HCT116 (cell line): ENCODE measurements at regions not wholly inside any gene's neighbourhood (a gene's known extent, or its start where the extent isn't known, plus 50 kb on each side); places are given as distances from the start of the nearest gene placed in this dataset.

Experiments
- ATAC-seq: fragments of 200-7000 bp; cut with Tn5 transposase; 2 replicates; pipeline ENCODE4 v1.9.1; 2020; ENCODE audit warnings: mild to moderate bottlenecking, moderate library complexity
- BruUV-seq: library from RNA; stranded (reverse); fragments of 400-500 nt; replicated peaks from 2 replicates; lab custom pipeline; 2021; lab: Mats Ljungman, UMichigan
- CTCF ChIA-PET: fragments of 300-600 bp; sonication (Branson Sonifier 250); formaldehyde crosslinking; loops from one replicate; lab custom pipeline; 2021; ENCODE audit warnings: antibody characterized with exemption; lab: Charles Lee
- POLR2A ChIA-PET: fragments of 300-600, 350-600 bp; sonication (Branson Sonifier 250); formaldehyde crosslinking; loops from one replicate; lab custom pipeline; 2021; ENCODE audit warnings: antibody characterized with exemption; lab: Charles Lee
- RAD21 ChIA-PET, 2 experiments: fragments of 300-600 bp; sonication (Branson Sonifier 250); formaldehyde crosslinking; loops; one replicate each; lab custom pipeline; 2023; ENCODE audit warnings: low total read pairs in 2 of 2; ENCODE audit not compliant: uncharacterized antibody in 2 of 2, unreplicated experiment in 2 of 2, low non-redundant PET in 1 of 2; lab: Charles Lee
- DNase-seq: peaks from one replicate; pipeline ENCODE4 v3.0.0-alpha.2; 2010; ENCODE audit warnings: low read depth, low spot score
- H2AFZ ChIP-seq: fragments of 200-600 bp; shearing (Covaris generic), sonication (generic); 2 replicates; pipeline ENCODE4 v1.6.1; 2017; ENCODE audit warnings: low read depth, mixed run types, mixed read lengths, antibody characterized with exemption, low read length; ENCODE audit not compliant: poor library complexity, severe bottlenecking
- H3K27ac ChIP-seq: 2 replicates; pipeline ENCODE4 v1.5.1; 2012; ENCODE audit warnings: low read depth, low read length
- H3K27me3 ChIP-seq: fragments of 200-600 bp; sonication (generic); 2 replicates; pipeline ENCODE4 v1.6.1; 2016; ENCODE audit warnings: mixed run types, low read length, mixed read lengths; ENCODE audit not compliant: insufficient read depth
- H3K36me3 ChIP-seq, 2 experiments: fragments of 200-500 bp in 1 of 2; fragments of 200-600 bp in 1 of 2; sonication (Bioruptor generic) in 1 of 2; sonication (generic) in 1 of 2; 2 replicates each; pipeline versions ENCODE4 v1.5.1 to v1.6.1; 2014 to 2016; ENCODE audit warnings: low read length in 2 of 2, inconsistent platforms in 1 of 2, mixed read lengths in 1 of 2, mixed run types in 1 of 2; ENCODE audit not compliant: insufficient read depth in 2 of 2, control insufficient read depth in 1 of 2
- H3K4me1 ChIP-seq, 2 experiments: fragments of 200-600 bp in 1 of 2; sonication (generic) in 1 of 2; 2 replicates each; pipeline versions ENCODE4 v1.5.1 to v1.6.1; 2012 to 2017; ENCODE audit warnings: low read length in 2 of 2, inconsistent platforms in 1 of 2, mild to moderate bottlenecking in 1 of 2, mixed read lengths in 1 of 2, mixed run types in 1 of 2, moderate library complexity in 1 of 2; ENCODE audit not compliant: insufficient read depth in 2 of 2, control insufficient read depth in 1 of 2
- H3K4me2 ChIP-seq: fragments of 200-600 bp; sonication (generic); 2 replicates; pipeline ENCODE4 v1.6.1; 2017; ENCODE audit warnings: mixed run types, low read length, mixed read lengths
- H3K4me3 ChIP-seq, 2 experiments: fragments of 200-600 bp in 1 of 2; sonication (generic) in 1 of 2; replicated peaks in 1 of 2; 2 replicates each; pipeline ENCODE4 v1.5.1; 2011 to 2016; ENCODE audit warnings: low read length in 2 of 2, control low read depth in 1 of 2, low read depth in 1 of 2, mild to moderate bottlenecking in 1 of 2, mixed read lengths in 1 of 2, mixed run types in 1 of 2
- H3K79me2 ChIP-seq: fragments of 200-600 bp; sonication (generic); 2 replicates; pipeline ENCODE4 v1.6.1; 2017; ENCODE audit warnings: mild to moderate bottlenecking, mixed run types, low read length, moderate library complexity, mixed read lengths; ENCODE audit not compliant: insufficient read depth
- H3K9ac ChIP-seq: fragments of 200-600 bp; sonication (generic); 2 replicates; pipeline ENCODE4 v1.6.1; 2016; ENCODE audit warnings: low read length, mixed read lengths
- H3K9me2 ChIP-seq: fragments of 200-600 bp; sonication (generic), shearing (Covaris generic); 2 replicates; pipeline ENCODE4 v1.6.1; 2017; ENCODE audit warnings: mixed run types, mild to moderate bottlenecking, moderate library complexity; ENCODE audit not compliant: insufficient read depth
- H3K9me3 ChIP-seq, 2 experiments: fragments of 200-500 bp in 1 of 2; fragments of 200-600 bp in 1 of 2; sonication (Bioruptor generic) in 1 of 2; sonication (generic) in 1 of 2; 2 replicates each; pipeline ENCODE4 v1.6.1; 2014 to 2017; ENCODE audit warnings: low read length in 2 of 2, mixed read lengths in 2 of 2, inconsistent platforms in 1 of 2, low read depth in 1 of 2, mild to moderate bottlenecking in 1 of 2, mixed run types in 1 of 2, moderate library complexity in 1 of 2; ENCODE audit not compliant: control insufficient read depth in 1 of 2, insufficient read depth in 1 of 2
- H4K20me1 ChIP-seq: fragments of 200-600 bp; sonication (generic), shearing (Covaris generic); 2 replicates; pipeline ENCODE4 v1.6.1; 2017; ENCODE audit warnings: mixed run types, mild to moderate bottlenecking, moderate library complexity; ENCODE audit not compliant: insufficient read depth
- ATF3 ChIP-seq: IDR thresholded peaks from 2 replicates; pipeline ENCODE4 v1.6.1; 2012
- CBX3 ChIP-seq: IDR thresholded peaks from 2 replicates; pipeline ENCODE4 v1.6.1; 2012; ENCODE audit warnings: low read depth
- CEBPB ChIP-seq: IDR thresholded peaks from 2 replicates; pipeline ENCODE4 v1.6.1; 2012; ENCODE audit warnings: low read depth
- CTCF ChIP-seq, 3 experiments: fragments of 200-600 bp in 1 of 3; sonication (generic) in 1 of 3; IDR thresholded peaks in 2 of 3; conservative IDR thresholded peaks in 1 of 3; 2 replicates each; pipeline ENCODE4 v1.5.1; 2012 to 2017; ENCODE audit warnings: low read depth in 2 of 3, low read length in 2 of 3, antibody characterized with exemption in 1 of 3, borderline replicate concordance in 1 of 3, control low read depth in 1 of 3, mild to moderate bottlenecking in 1 of 3, mixed read lengths in 1 of 3, mixed run types in 1 of 3, moderate library complexity in 1 of 3; ENCODE audit not compliant: insufficient read depth in 1 of 3
- EGR1 ChIP-seq: IDR thresholded peaks from 2 replicates; pipeline ENCODE4 v1.6.1; 2012; ENCODE audit warnings: low read depth
- ELF1 ChIP-seq: IDR thresholded peaks from 2 replicates; pipeline ENCODE4 v1.6.1; 2012; ENCODE audit warnings: low read depth, borderline replicate concordance
- EZH2phosphoT487 ChIP-seq: fragments of 200-600 bp; IDR thresholded peaks from 2 replicates; pipeline ENCODE4 v1.6.1; 2018; ENCODE audit warnings: antibody characterized with exemption, borderline replicate concordance
- FOSL1 ChIP-seq: IDR thresholded peaks from 2 replicates; pipeline ENCODE4 v1.6.1; 2012; ENCODE audit warnings: low read depth
- MAX ChIP-seq: IDR thresholded peaks from 2 replicates; pipeline ENCODE4 v1.6.1; 2012
- POLR2A ChIP-seq: IDR thresholded peaks from 2 replicates; pipeline ENCODE4 v1.7.0; 2011; ENCODE audit warnings: borderline replicate concordance; ENCODE audit not compliant: insufficient read depth, insufficient read length; ENCODE audit errors: extremely low read depth
- POLR2AphosphoS5 ChIP-seq: IDR thresholded peaks from 2 replicates; pipeline ENCODE4 v1.6.1; 2011; ENCODE audit warnings: mild to moderate bottlenecking, low read depth, low read length, moderate library complexity
- RAD21 ChIP-seq: IDR thresholded peaks from 2 replicates; pipeline ENCODE4 v1.6.1; 2012; ENCODE audit warnings: low read depth, mild to moderate bottlenecking
- REST ChIP-seq: IDR thresholded peaks from 2 replicates; pipeline ENCODE4 v1.6.1; 2012; ENCODE audit warnings: low read depth
- SIN3A ChIP-seq: IDR thresholded peaks from 2 replicates; pipeline ENCODE4 v1.6.1; 2012; ENCODE audit warnings: low read depth
- SP1 ChIP-seq: IDR thresholded peaks from 2 replicates; pipeline ENCODE4 v1.6.1; 2012; ENCODE audit warnings: low read depth
- SRF ChIP-seq: IDR thresholded peaks from 2 replicates; pipeline ENCODE4 v1.6.1; 2012; ENCODE audit warnings: low read depth
- ZBTB33 ChIP-seq: IDR thresholded peaks from 2 replicates; pipeline ENCODE4 v1.6.1; 2011; ENCODE audit warnings: mild to moderate bottlenecking, low read length, moderate library complexity; ENCODE audit not compliant: insufficient replicate concordance; ENCODE audit errors: extremely low read depth
- ZFX ChIP-seq: fragments of 450-650 bp; IDR thresholded peaks from 2 replicates; pipeline ENCODE4 v1.6.1; 2017
- ZNF274 ChIP-seq: fragments of 200-500 bp; sonication (Bioruptor generic); IDR thresholded peaks from 2 replicates; pipeline ENCODE4 v1.6.1; 2014; ENCODE audit warnings: mild to moderate bottlenecking, low read depth, low read length, inconsistent platforms
- intact Hi-C: fragments of 100-400 bp; cut with micrococcal nuclease; formaldehyde crosslinking; loops from 2 replicates; pipeline ENCODE4 v1.10.0; 2022

GRCh38 chr6:4670290-4670689 lies 105.9 kb upstream of the CDYL start (continued):
- TF ChIP-seq CTCF (IDR thresholded peaks at IDR 0.05 in 2 of 3, conservative IDR thresholded peaks at IDR 0.05 in 1 of 3; ENCODE audit: borderline replicate concordance in 1 of 3, insufficient read depth in 1 of 3, low read depth in 2 of 3, low read length in 2 of 3) (no peak), CEBPB (no peak), EGR1 (no peak), MAX (no peak), RAD21 (no peak), EZH2phosphoT487 (no peak), SP1 (no peak)

- Histone ChIP-seq H3K9me3 (no peaks in the 10 kb centered on the region), H3K4me2 (no peak overlapping the region), H3K9me2 (no peaks in the 10 kb centered on the region), H3K27ac (no peak overlapping the region), H3K4me1 (no peaks in the 10 kb centered on the region), H3K9ac (no peak overlapping the region), H4K20me1 (no peaks in the 10 kb centered on the region), H3K79me2 (no peaks in the 10 kb centered on the region), H3K27me3 (no peaks in the 10 kb centered on the region), H3K36me3 (no peaks in the 10 kb centered on the region), H2AFZ (no peak overlapping the region), H3K4me3 (no peak overlapping the region)
- DNase-seq (no peak), ATAC-seq (no peak)
- ChIA-PET CTCF (no interaction called here), POLR2A (no interaction called here), RAD21 (no interaction called here)
- BruUV-seq = no TSS peak
- intact Hi-C loops = no loop called here
- TF ChIP-seq ELF1 (no peak), POLR2A (no peak), ZBTB33 (no peak), EGR1 (no peak), REST (no peak), ZFX (no peak), SIN3A (no peak), ATF3 (no peak), SRF (no peak), ZNF274 (no peak), FOSL1 (no peak), CBX3 (no peak), POLR2AphosphoS5 (no peak)
Observed at GRCh38 chr6:4668271-4669179, 107.7 kb upstream of the CDYL start.
